Putamen (tissue), 1 donor: ENCODE measurements at regions not wholly inside any gene's neighbourhood (a gene's known extent, or its start where the extent isn't known, plus 50 kb on each side); places are given as distances from the start of the nearest gene placed in this dataset.
"Not testable (repeated sequence)": the region's sequence is repeated elsewhere in the genome, so short reads cannot be mapped to it uniquely, and the experiment has no call there.

Experiments used
- DNase-seq: peaks from one replicate; pipeline ENCODE4 v3.0.0-alpha.2; 2016; ENCODE audit warnings: low spot score

GRCh38 chr3:25895443-25895842, 105.6 kb downstream of the OXSM start:
- no peak for DNase-seq

- DNase-seq, result no peak
Observed at GRCh38 chr3:25897019-25897418, 107.1 kb downstream of the OXSM start.

GRCh38 chr3:25899352-25900101, 109.6 kb downstream of the OXSM start:
- DNase-seq, result no peak

- DNase-seq, result no peak
Observed at GRCh38 chr3:25900161-25900560, 110.3 kb downstream of the OXSM start.

GRCh38 chr3:25901796-25902195, 111.9 kb downstream of the OXSM start:
- no peak for DNase-seq

- no peak for DNase-seq
Observed at GRCh38 chr3:25902586-25902985, 112.7 kb downstream of the OXSM start.

GRCh38 chr3:25903371-25904129, 113.7 kb downstream of the OXSM start:
- DNase-seq, result no peak

- peak; percentile 3 for DNase-seq
Observed at GRCh38 chr3:25904206-25904605, 114.3 kb downstream of the OXSM start.

GRCh38 chr3:25906132-25906906, 116.4 kb downstream of the OXSM start:
- DNase-seq, result no peak

GRCh38 chr3:25907081-25907480, 117.2 kb downstream of the OXSM start:
- no peak for DNase-seq

- no peak for DNase-seq
Observed at GRCh38 chr3:25910105-25910504, 120.2 kb downstream of the OXSM start.

- DNase-seq, result peak; percentile 3
Observed at GRCh38 chr3:25910997-25911396, 121.1 kb downstream of the OXSM start.

- DNase-seq, result no peak
Observed at GRCh38 chr3:25911525-25912295, 121.8 kb downstream of the OXSM start.

GRCh38 chr3:25913179-25913578, 123.3 kb downstream of the OXSM start:
- no peak for DNase-seq

GRCh38 chr3:25915673-25916072, 125.8 kb downstream of the OXSM start:
- no peak for DNase-seq

GRCh38 chr3:25916321-25916720, 126.4 kb downstream of the OXSM start:
- DNase-seq, result no peak

- not testable (repeated sequence) for DNase-seq
Observed at GRCh38 chr3:25931967-25932366, 142.1 kb downstream of the OXSM start.

- no peak for DNase-seq
Observed at GRCh38 chr3:25938566-25939325, 148.9 kb downstream of the OXSM start.

GRCh38 chr3:25940935-25941334, 151.0 kb downstream of the OXSM start:
- DNase-seq, result no peak

GRCh38 chr3:25944329-25944728, 154.4 kb downstream of the OXSM start:
- no peak for DNase-seq

GRCh38 chr3:25945366-25945765, 155.5 kb downstream of the OXSM start:
- DNase-seq, result no peak
